Bone marrow (tissue), 2 donors: ENCODE measurements at regions not wholly inside any gene's neighbourhood (a gene's known extent, or its start where the extent isn't known, plus 50 kb on each side); places are given as distances from the start of the nearest gene placed in this dataset.
"Not testable (repeated sequence)": the region's sequence is repeated elsewhere in the genome, so short reads cannot be mapped to it uniquely, and the experiment has no call there.

Experiments used
- DNase-seq, 2 donors: peaks; one replicate each; lab custom pipeline; 2025; lab: John Stamatoyannopoulos, UW

DNA sequence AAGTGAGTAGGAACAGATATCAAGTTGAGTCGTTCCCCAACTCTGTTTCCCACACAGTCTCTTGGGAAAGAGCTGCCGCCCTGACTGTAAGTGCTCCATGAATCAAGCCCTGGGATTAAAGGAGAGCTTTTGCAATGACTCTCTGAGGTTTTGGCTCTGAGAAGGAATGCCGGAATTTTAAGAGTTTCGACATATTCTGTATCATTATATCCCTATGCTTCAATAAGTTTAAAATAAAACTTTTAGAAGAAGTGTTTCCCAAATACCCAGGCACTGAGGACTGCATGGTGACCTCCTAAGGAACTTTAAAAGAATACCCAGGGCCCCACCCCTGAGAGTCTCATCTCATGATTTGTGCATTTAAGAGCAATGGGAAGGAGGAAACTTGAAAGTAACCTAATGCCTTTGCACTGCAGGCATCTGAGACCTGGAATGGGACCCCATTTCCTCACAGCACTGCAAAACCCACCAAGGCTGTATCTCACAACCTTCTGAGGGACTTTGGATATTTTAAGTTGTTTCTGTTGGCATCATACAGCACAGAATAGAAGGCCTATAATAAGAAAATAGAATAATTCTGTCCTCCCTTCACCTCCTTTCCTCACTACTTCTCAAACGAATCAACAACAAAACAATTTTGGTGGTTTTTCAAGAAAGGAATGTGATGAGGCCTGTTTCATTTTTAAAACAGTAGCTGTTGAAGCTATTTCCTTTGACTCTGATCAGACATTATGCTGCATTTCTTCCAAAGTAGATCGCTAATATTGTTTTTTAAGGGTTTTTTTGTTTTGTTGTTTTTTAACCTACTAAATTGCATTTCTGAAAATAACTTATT lies 121.2 kb downstream of the GASK1B start:
- no peak for DNase-seq

DNA sequence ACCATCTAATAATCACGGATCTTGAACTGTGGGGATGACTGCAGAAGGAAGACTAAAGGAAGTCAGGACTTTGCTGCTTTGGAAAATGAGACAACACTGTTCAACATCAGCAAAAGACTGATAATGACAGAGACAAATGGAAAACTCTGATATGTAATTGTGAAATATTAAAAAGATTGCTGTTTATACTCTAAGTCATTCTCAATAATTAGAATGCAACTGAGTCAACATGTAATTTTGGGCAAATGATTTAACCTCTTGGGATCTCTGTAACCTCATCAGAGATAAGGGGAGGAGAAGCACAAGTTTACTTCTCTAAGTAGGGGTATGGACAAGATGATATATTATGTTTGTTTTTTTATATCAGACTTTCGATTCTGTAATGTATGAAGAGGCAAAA lies 121.9 kb downstream of the GASK1B start:
- DNase-seq = no peak

DNA sequence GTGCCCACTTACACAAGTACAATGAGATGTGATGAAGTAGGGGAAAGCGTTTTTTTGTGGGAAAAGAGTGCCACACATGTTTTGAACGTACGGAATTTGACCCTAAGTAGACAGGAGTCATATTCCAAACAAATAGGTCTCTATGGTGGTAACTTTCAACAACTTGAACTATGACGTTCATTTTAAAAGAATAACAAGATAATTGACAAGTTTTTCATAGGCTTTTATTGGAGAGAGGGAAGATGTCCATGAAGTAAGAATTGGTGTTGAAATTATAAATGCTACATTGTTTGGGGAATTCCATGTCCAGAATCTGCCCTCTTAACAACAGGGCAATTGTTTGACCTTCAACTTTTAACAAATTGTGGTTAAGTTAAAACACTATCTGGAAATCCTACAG lies 126.5 kb downstream of the GASK1B start:
- DNase-seq = no peak

DNA sequence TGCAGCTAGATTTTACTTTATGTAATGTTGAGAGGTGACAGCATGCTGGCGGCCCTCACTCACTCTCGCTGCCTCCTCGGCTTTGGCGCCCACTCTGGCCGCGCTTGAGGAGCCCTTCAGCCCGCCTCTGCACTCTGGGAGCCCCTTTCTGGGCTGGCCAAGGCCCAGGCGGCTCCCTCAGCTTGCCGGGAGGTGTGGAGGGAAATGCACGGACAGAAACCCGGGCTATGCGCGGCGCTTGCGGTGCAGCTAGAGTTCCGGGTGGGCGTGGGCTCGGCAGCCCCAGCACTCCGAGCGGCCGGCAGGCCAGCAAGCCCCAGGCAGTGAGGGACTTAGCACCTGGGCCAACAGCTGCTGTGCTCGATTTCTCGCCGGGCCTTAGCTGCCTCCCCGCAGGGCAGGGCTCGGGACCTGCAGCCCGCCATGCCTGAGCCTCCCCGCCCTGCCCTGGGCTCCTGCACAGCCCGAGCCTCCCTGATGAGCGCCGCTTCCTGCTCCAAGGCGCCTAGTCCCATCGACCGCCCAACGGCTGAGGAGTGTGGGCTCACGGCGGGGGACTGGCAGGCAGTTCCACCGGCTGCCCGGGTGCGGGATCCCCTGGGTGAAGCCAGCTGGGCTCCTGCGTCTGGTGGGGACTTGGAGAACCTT lies 128.7 kb downstream of the GASK1B start:
- no peak for DNase-seq

DNA sequence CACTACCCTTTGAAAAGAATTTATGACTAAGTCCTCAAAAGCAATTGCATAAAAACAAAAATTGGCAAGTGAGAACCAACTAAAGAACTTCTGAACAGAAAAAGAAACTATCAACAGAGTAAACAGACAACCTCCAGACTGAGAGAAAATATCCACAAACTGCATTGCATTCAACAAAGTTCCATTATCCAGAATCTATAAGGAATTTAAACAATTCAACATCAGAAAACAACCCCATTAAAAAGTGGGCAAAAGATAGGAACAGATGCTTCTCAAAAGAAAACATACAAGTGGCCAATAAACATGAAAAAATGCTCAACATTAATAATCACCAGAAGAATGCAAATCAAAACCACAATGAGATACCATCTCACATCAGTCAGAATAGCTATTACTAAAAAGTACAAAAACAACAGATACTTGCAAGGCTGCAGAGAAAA lies 130.2 kb downstream of the GASK1B start:
- DNase-seq = no peak

DNA sequence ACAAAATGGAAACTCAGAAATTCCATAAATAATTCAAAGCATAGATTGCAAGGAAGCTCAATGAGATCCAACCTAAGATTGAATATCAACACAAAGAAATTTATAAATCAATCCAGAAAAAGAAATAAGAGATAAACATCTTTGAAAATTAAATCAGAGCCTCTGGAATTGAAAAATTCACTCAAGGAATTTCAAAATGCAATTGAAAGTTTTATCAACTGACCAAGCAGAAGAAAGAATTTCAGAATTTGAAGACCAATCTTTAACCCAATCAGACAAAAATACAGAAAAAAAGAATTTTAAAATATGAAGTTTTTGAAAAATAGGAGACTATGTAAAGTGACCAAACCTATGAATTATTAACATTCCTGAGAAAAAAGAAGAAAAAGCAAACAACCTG lies 134.1 kb downstream of the GASK1B start:
- DNase-seq = no peak

DNA sequence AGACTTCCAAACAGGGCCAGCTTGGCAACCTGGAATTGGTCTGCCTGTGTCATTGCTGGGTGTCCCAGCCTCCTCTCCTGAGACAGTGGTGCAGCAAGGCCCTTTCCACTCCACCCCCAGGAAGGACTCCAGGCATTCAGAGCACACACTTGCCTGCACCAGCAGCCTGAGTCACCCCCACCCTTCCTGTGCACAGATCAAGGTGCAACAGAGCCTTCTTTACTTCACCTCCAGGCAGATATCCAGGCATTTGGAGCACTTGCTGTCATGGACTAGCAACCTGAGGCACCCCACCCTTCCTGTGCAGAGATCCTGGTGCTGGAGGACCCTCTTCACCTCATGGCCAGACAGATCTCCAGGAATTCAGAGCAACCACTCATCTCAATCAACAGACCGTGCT lies 135.8 kb downstream of the GASK1B start:
- DNase-seq = no peak

- DNase-seq = no peak
Observed at GRCh38 chr4:158035662-158036195, 137.1 kb downstream of the GASK1B start.

DNA sequence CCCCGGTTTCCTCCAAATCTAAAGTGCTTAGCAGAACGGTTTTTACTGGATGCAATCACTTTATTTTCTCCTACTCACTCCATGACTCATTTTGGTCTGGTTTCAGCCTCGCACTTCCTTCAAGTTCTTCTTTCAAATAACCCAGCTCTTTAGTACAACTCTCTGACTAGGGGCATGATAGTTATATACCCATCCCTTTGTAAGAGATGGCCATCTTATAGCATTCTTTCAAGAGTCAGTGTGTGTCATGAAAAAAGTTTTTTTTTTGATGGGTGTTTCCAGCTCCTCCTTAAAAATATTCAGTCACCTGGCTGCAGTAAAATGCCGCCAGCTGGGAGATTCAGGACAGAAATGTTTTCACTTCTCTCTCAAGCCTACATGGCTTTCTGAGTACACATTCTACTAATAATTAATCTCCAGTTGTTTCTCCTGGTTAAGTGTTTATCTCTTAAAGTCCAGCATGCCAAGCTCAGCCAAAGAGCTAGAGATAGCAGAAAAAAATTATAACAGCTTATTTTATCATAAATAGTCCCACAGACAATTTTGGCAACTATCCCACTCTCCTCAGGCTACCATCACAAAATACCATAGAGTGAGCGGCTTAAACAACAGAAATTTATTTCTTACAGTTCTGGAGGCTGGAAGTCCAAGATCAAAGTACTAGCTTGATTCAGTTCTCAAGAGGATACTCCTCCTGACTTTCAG lies 139.3 kb downstream of the GASK1B start:
- DNase-seq = no peak

GRCh38 chr4:158032733-158033415 lies 140.0 kb downstream of the GASK1B start:
- no peak for DNase-seq

- not testable (repeated sequence) for DNase-seq
Observed at GRCh38 chr4:158028381-158028780, 144.4 kb downstream of the GASK1B start.

- DNase-seq = no peak
Observed at GRCh38 chr4:158025131-158025530, 147.7 kb downstream of the GASK1B start.

DNA sequence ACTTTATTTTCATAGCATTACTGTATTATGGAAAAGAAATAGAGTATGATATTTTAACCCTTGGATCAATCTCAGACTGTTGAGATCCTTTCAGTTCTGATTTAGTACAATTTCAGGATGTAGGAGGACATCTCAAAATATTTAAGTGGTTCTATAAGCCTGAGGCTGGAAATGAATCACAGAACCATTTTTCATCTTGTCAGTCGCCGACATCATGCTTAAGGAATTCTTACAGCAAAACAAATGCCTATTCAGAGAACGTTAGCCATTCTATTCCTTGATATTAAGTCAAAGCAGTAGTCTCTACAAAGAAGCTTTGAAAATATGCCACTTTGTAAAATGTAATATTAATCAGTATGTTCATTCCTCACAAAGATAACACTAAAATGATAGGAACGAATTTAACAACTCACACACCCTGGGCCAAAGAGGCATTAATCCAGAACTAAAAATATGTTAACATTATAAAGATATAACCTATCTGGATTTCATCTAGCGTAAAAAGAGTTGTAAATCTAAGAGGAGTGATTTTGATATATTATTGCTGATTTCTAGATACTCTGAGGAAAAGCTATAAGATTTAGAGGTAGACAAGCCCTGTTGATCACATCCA lies 152.0 kb downstream of the GASK1B start:
- no peak for DNase-seq

DNA sequence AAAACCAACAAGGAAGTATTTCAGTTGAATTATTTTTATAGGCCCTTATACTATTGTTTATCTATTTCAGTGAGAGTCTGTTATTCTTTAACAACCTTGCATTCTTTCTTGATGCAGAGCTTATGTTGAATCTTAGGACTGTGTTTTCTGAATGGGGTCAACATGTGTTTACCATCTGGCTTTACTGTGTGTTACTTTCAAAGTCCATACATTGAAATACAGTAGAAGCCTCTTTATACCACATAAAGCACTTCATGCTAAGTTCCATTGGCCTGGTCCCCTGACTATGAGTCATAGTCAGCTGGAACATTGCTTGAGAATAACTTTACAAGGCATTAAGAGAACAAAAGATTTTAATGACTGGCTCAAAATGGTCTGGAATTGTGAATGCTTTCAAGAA lies 152.6 kb downstream of the GASK1B start:
- no peak for DNase-seq

- DNase-seq = no peak
Observed at GRCh38 chr4:158018831-158019230, 154.0 kb downstream of the GASK1B start.

DNA sequence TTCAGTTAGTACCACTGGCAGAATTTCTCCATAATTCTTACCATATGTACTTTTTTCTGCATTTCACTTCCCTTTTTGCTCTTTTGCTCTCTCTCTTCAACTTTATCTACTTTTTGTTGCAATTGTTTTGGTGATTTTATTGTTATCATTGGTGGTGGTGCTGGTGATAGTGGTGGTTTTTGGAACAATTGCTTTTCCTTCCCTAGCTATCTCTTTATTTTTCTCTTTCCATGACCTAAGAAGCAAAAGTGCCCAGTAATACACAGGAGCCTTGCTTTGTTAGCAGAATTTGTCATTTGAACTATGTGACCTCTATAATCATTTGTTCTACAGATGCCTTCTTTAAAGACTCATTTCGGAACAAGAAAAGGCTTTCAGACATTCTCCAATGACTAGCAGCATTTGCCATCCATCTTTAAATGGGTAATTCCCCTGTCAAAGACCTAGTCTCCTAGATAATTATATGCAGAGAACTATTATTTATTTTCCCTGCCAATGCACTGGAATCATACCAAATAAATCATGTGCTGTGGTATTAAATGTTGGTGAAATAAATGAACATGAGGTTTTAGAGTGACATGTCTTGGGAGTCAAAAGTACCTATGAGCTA lies 154.5 kb downstream of the GASK1B start:
- DNase-seq = no peak

- no peak for DNase-seq
Observed at GRCh38 chr4:158016511-158016910, 156.3 kb downstream of the GASK1B start.

GRCh38 chr4:158015241-158015640 lies 157.6 kb downstream of the GASK1B start:
- no peak for DNase-seq

DNA sequence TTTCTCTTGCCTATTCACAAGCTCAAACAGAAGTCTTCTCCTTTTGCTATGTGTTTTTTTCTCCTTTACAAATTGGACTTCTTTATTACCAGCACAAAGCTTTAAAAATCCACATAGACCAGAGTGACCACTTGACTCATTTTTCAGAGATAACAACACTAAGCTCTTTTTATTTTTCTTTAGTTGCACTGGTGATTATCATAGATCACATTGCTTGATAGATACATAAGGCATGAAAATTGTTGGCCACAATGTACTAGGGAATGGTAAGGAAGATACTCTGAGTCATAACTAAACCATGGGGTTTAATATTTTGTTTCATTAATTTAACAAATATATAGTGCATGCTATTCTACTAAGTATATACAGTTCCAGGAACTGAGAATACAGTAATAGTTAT lies 159.0 kb downstream of the GASK1B start:
- no peak for DNase-seq

DNA sequence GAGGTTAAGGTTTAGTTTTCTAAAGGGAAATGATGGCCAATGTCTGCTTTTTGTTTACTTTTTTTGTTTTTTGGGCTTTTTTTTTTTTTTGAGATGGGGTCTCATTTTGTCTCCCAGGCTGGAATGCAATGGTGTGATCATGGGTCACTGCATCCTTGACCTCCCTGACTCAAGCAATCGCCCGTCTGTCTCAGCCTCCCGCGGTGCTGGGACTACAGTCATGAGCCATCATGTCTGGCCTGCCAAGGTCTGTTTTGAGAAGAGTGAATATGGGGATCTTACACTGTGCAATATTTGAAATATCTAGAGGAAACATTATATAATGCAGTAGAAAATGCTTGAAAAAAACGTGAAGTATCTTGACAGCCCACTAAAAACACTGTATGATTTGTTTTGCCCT lies 162.5 kb downstream of the GASK1B start:
- no peak for DNase-seq

DNA sequence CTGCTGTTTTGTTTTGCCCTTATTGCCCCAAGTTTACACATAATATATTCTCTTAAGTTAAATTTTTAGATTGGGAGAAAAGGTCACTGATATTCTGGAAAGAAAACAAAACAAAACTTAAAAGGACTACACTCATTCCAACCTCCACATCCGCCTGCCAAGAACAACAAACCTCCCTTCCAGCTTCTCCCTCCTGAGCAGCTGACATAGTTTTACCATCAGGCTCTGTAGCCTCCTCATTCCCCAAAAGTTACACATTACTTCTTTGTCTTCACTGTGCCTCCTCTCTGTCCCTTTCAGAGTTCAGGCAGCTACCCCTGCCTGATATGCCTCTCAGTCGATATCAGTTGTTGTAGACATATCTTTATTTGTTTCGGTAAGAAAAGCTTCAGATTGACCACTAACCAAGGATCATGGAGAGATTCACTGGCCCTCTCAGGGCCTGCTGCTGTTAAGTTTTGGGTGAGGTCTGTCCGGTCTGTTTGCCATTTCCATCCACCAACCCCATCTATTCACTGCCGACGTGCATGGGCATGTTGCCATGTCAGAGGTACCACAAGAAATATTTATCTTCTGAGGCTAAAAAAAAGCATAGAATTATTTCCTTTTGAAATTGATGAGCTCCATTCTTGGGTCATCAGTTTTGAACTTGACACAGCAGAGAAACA lies 164.1 kb downstream of the GASK1B start:
- DNase-seq = no peak
